ENCODE measurements at regions not wholly inside any gene's neighbourhood (a gene's known extent, or its start where the extent isn't known, plus 50 kb on each side); places are given as distances from the start of the nearest gene placed in this dataset.

GRCh38 chr22:47294222-47294532 is 531.7 kb downstream of the TBC1D22A start:
- intact Hi-C loops (cut with DNase I), result no loop called here
- TF ChIP-seq EP300 (IDR thresholded peaks at IDR 0.05) (no peak), POLR2A (IDR thresholded peaks at IDR 0.05) (no peak)
- TF ChIP-seq, protein P1, sequence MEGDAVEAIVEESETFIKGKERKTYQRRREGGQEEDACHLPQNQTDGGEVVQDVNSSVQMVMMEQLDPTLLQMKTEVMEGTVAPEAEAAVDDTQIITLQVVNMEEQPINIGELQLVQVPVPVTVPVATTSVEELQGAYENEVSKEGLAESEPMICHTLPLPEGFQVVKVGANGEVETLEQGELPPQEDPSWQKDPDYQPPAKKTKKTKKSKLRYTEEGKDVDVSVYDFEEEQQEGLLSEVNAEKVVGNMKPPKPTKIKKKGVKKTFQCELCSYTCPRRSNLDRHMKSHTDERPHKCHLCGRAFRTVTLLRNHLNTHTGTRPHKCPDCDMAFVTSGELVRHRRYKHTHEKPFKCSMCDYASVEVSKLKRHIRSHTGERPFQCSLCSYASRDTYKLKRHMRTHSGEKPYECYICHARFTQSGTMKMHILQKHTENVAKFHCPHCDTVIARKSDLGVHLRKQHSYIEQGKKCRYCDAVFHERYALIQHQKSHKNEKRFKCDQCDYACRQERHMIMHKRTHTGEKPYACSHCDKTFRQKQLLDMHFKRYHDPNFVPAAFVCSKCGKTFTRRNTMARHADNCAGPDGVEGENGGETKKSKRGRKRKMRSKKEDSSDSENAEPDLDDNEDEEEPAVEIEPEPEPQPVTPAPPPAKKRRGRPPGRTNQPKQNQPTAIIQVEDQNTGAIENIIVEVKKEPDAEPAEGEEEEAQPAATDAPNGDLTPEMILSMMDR (IDR thresholded peaks at IDR 0.05), result no peak
- peaks cover 3% of the 10 kb centered on the region for H3K4me1 ChIP-seq (ENCODE audit: insufficient read depth)

GRCh38 chr22:47293368-47294221 is 531.1 kb downstream of the TBC1D22A start:
- Histone ChIP-seq H3K27me3 (no peaks in the 10 kb centered on the region), H3K27ac (no peak overlapping the region), H3K4me3 (no peak overlapping the region), H3K9me3 (no peaks in the 10 kb centered on the region), H3K36me3 (no peaks in the 10 kb centered on the region), H3K4me1 (ENCODE audit: insufficient read depth) (peaks cover 3% of the 10 kb centered on the region)
- intact Hi-C loops (cut with DNase I), result no loop called here
- 88 to 89% (median 88%) methylated on average over 18 of the region's 18 CpGs for WGBS, 3 donors
- DNase-seq, result peak in 1 of 5 donors; percentile 24
- TF ChIP-seq, protein P1 (IDR thresholded peaks at IDR 0.05), result no peak
- TF ChIP-seq POLR2A (IDR thresholded peaks at IDR 0.05), result no peak
- TF ChIP-seq EP300 (IDR thresholded peaks at IDR 0.05), result no peak

More at GRCh38 chr22:47294222-47294532, 531.7 kb downstream of the TBC1D22A start:
- Histone ChIP-seq H3K27me3 (no peaks in the 10 kb centered on the region), H3K27ac (no peak overlapping the region), H3K4me3 (no peak overlapping the region), H3K9me3 (no peaks in the 10 kb centered on the region), H3K36me3 (no peaks in the 10 kb centered on the region)
- 84 to 90% (median 84%) methylated on average over 6 of the region's 6 CpGs for WGBS, 3 donors
- no peak for DNase-seq

GRCh38 chr22:47292546-47293320 is 530.3 kb downstream of the TBC1D22A start:
- H3K9me3 ChIP-seq, result no peaks in the 10 kb centered on the region
- 61 to 63% (median 63%) methylated on average over 18 of the region's 18 CpGs for WGBS, 3 donors
- no peak overlapping the region for H3K4me3 ChIP-seq
- TF ChIP-seq, protein P1 (IDR thresholded peaks at IDR 0.05), result no peak
- TF ChIP-seq POLR2A (IDR thresholded peaks at IDR 0.05), result no peak
- TF ChIP-seq EP300 (IDR thresholded peaks at IDR 0.05), result no peak
- intact Hi-C loops (cut with DNase I), result no loop called here
- no peaks in the 10 kb centered on the region for H3K36me3 ChIP-seq
- no peak overlapping the region for H3K27ac ChIP-seq
- no peaks in the 10 kb centered on the region for H3K27me3 ChIP-seq
- H3K4me1 ChIP-seq (ENCODE audit: insufficient read depth), result peaks cover 3% of the 10 kb centered on the region
- DNase-seq, result peak in 2 of 5 donors; percentile 25 to 61

DNA sequence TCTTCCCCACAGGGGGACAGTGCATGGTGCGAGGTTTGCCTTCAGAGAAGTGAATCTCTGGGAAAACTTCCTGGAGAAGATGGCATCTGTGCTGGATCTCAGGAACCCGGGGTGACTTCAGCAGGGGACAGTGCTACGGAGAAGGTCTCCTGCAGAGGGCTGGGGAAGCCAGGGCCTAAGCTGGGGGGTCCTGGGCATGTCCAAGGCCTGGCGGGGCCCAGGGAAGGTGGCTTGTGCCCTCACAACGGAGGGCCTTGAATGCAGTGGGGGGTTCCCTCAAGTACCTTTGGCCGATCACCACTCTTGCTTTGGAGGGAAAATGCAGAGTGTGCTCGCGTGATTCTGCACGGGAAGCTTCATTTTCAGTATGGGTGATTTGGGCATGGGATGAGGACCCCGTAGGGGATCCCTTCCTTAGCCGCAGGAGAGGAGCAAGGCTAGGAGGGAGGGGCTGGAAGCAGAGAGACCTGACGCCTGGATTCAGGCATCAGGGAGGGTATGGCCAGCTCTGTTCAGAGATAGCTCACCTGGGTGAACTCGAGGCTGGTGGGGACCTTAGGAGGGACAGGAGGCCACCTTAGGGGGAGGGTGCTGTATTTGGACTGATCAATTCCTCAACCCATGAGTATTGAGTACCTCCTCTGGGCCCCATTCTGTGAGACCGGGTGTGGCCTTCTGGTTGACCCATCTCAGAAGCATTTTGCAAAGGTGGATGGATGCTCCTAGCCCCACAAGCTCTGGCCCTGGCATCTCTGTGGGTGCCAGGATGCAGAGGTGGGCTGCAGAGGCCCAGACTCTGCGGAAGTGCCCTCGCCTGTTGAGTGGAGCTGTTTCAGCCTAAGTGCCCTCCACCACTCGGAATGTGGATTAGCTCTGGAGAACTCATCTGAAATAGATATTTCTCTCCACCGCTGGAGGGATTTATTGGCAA is 529.4 kb downstream of the TBC1D22A start:
- H3K27ac ChIP-seq, result no peak overlapping the region

More for the DNA sequence above, 529.4 kb downstream of the TBC1D22A start:
- Histone ChIP-seq H3K27me3 (no peaks in the 10 kb centered on the region), H3K36me3 (no peaks in the 10 kb centered on the region), H3K9me3 (no peaks in the 10 kb centered on the region), H3K4me3 (no peak overlapping the region), H3K4me1 (ENCODE audit: insufficient read depth) (peaks cover 3% of the 10 kb centered on the region)
- WGBS, 3 donors, result 85 to 86% (median 86%) methylated on average over 18 of the region's 18 CpGs
- TF ChIP-seq, protein P1 (IDR thresholded peaks at IDR 0.05), result no peak
- TF ChIP-seq POLR2A (IDR thresholded peaks at IDR 0.05) (no peak), EP300 (IDR thresholded peaks at IDR 0.05) (no peak)
- peak in 1 of 5 donors; percentile 23 for DNase-seq
- intact Hi-C loops (cut with DNase I), result no loop called here
